Panc1 (cell line): ENCODE measurements at regions not wholly inside any gene's neighbourhood (a gene's known extent, or its start where the extent isn't known, plus 50 kb on each side); places are given as distances from the start of the nearest gene placed in this dataset.
A peak's percentile ranks its signal among the peaks of the same experiment; 100 is the strongest.
"Not testable (repeated sequence)": the region's sequence is repeated elsewhere in the genome, so short reads cannot be mapped to it uniquely, and the experiment has no call there.

Source experiments
- ATAC-seq: fragments of 200-7000 bp; cut with Tn5 transposase; 2 replicates; pipeline ENCODE4 v1.9.1; 2020; ENCODE audit warnings: mild to moderate bottlenecking, moderate library complexity
- BruUV-seq: library from RNA; stranded (reverse); fragments of 400-500 nt; replicated peaks from 2 replicates; lab custom pipeline; 2021; lab: Mats Ljungman, UMichigan
- CTCF ChIA-PET: fragments of 300-600 bp; sonication (Branson Sonifier 250); formaldehyde crosslinking; loops from one replicate; lab custom pipeline; 2022; ENCODE audit warnings: antibody characterized with exemption; lab: Charles Lee
- POLR2A ChIA-PET: fragments of 300-600 bp; sonication (Branson Sonifier 250); formaldehyde crosslinking; loops from one replicate; lab custom pipeline; 2022; ENCODE audit warnings: antibody characterized with exemption; lab: Charles Lee
- DNase-seq: peaks from one replicate; pipeline ENCODE4 v3.0.0-alpha.2; 2010; ENCODE audit warnings: low read depth, low spot score
- H3K27ac ChIP-seq: 2 replicates; pipeline ENCODE4 v1.5.1; 2011; ENCODE audit warnings: mild to moderate bottlenecking, low read length, inconsistent platforms
- H3K27me3 ChIP-seq: fragments of 200-500 bp; sonication (Bioruptor generic); 2 replicates; pipeline ENCODE4 v1.6.0; 2014; ENCODE audit warnings: low read length, inconsistent platforms; ENCODE audit not compliant: control insufficient read depth, insufficient read depth
- H3K36me3 ChIP-seq: fragments of 200-500 bp; sonication (Bioruptor generic); 2 replicates; pipeline ENCODE4 v1.5.1; 2014; ENCODE audit warnings: inconsistent platforms, mild to moderate bottlenecking, low read length, moderate library complexity; ENCODE audit not compliant: control insufficient read depth, insufficient read depth
- H3K4me1 ChIP-seq: 2 replicates; pipeline ENCODE4 v1.5.1; 2011; ENCODE audit warnings: inconsistent platforms, mild to moderate bottlenecking, low read length, moderate library complexity; ENCODE audit not compliant: control insufficient read depth, insufficient read depth
- H3K4me3 ChIP-seq, 2 experiments: 2 replicates each; pipeline ENCODE4 v1.5.1; 2011 to 2012; ENCODE audit warnings: low read depth in 2 of 2, low read length in 2 of 2, mild to moderate bottlenecking in 2 of 2, inconsistent platforms in 1 of 2, moderate library complexity in 1 of 2
- H3K9me3 ChIP-seq: fragments of 200-500 bp; sonication (Bioruptor generic); 2 replicates; pipeline ENCODE4 v1.5.1; 2014; ENCODE audit warnings: low read depth, mild to moderate bottlenecking, inconsistent platforms, low read length, moderate library complexity; ENCODE audit not compliant: control insufficient read depth, insufficient read depth
- CTCF ChIP-seq: fragments of 450-650 bp; IDR thresholded peaks from 2 replicates; pipeline ENCODE4 v1.5.1; 2017; ENCODE audit warnings: mild to moderate bottlenecking
- POLR2AphosphoS5 ChIP-seq: IDR thresholded peaks from 2 replicates; pipeline ENCODE4 v1.6.1; 2012; ENCODE audit warnings: mild to moderate bottlenecking, low read depth, low read length, moderate library complexity
- REST ChIP-seq, 2 experiments: IDR thresholded peaks; 2 replicates each; pipeline ENCODE4 v1.6.1; 2011 to 2012; ENCODE audit warnings: low read depth in 2 of 2, control low read depth in 1 of 2, low read length in 1 of 2, mild to moderate bottlenecking in 1 of 2, moderate library complexity in 1 of 2; ENCODE audit not compliant: insufficient read depth in 1 of 2
- SIN3A ChIP-seq: IDR thresholded peaks from 2 replicates; pipeline ENCODE4 v1.6.1; 2012; ENCODE audit warnings: low read depth, mild to moderate bottlenecking, low read length, moderate library complexity, borderline replicate concordance; ENCODE audit not compliant: insufficient read depth
- TCF7L2 ChIP-seq: IDR thresholded peaks from 2 replicates; pipeline ENCODE4 v1.6.1; 2011; ENCODE audit warnings: mild to moderate bottlenecking, low read depth, low read length, inconsistent platforms
- in situ Hi-C: cut with HindIII; loops from 2 replicates; pipeline ENCODE4 v1.10.0; 2016; ENCODE audit warnings: low sequenced_read_pairs, low pct_unique_long_range_greater_than_20kb
- intact Hi-C: fragments of 100-400 bp; cut with micrococcal nuclease; formaldehyde crosslinking; loops from one replicate; pipeline ENCODE4 v1.10.0; 2022; ENCODE audit not compliant: unreplicated experiment

- BruUV-seq: no TSS peak
- CTCF ChIA-PET: no interaction called here
- ATAC-seq (no peak), DNase-seq (no peak)
- POLR2A ChIA-PET: no interaction called here
- Histone ChIP-seq H3K27ac (no peak overlapping the region), H3K4me1 (no peaks in the 10 kb centered on the region), H3K27me3 (no peaks in the 10 kb centered on the region), H3K4me3 (no peak overlapping the region), H3K36me3 (no peaks in the 10 kb centered on the region), H3K9me3 (no peaks in the 10 kb centered on the region)
- in situ Hi-C loops: no loop called here
- TF ChIP-seq SIN3A: no peak
- TF ChIP-seq CTCF: no peak
- TF ChIP-seq TCF7L2: no peak
- TF ChIP-seq REST (IDR thresholded peaks at IDR 0.05; ENCODE audit: insufficient read depth in 1 of 2, low read depth in 2 of 2, low read length in 1 of 2): no peak
- no peak for TF ChIP-seq POLR2AphosphoS5
- intact Hi-C loops: no loop called here
These were observed 155.8 kb upstream of the PTGFR start for GRCh38 chr1:78334952-78335351.

- H3K4me3 ChIP-seq, ATAC-seq, H3K4me1 ChIP-seq, H3K27ac ChIP-seq, DNase-seq, intact Hi-C loops, POLR2A ChIA-PET, H3K9me3 ChIP-seq, H3K27me3 ChIP-seq, BruUV-seq, in situ Hi-C loops, H3K36me3 ChIP-seq, CTCF ChIA-PET: not testable (repeated sequence)
These were observed 154.0 kb upstream of the PTGFR start for GRCh38 chr1:78336751-78337150.

GRCh38 chr1:78339490-78339889 is 151.3 kb upstream of the PTGFR start:
- Histone ChIP-seq H3K9me3 (no peaks in the 10 kb centered on the region), H3K27ac (no peak overlapping the region), H3K27me3 (no peaks in the 10 kb centered on the region), H3K36me3 (no peaks in the 10 kb centered on the region), H3K4me3 (no peak overlapping the region), H3K4me1 (no peaks in the 10 kb centered on the region)
- intact Hi-C loops (no loop called here), in situ Hi-C loops (no loop called here)
- TF ChIP-seq SIN3A (no peak), REST (IDR thresholded peaks at IDR 0.05; ENCODE audit: insufficient read depth in 1 of 2, low read depth in 2 of 2, low read length in 1 of 2) (no peak), POLR2AphosphoS5 (no peak), CTCF (no peak), TCF7L2 (no peak)
- DNase-seq (peak; percentile 39), ATAC-seq (no peak)
- no TSS peak for BruUV-seq
- CTCF ChIA-PET: no interaction called here
- POLR2A ChIA-PET: no interaction called here
